ENCODE measurements at regions not wholly inside any gene's neighbourhood (a gene's known extent, or its start where the extent isn't known, plus 50 kb on each side); places are given as distances from the start of the nearest gene placed in this dataset.

GRCh38 chr11:31987118-31988005 is 103.5 kb upstream of the RCN1 start:
- ChIA-PET POLR2A (no interaction called here), CTCF (no interaction called here)
- Histone ChIP-seq H3K36me3 (ENCODE audit: insufficient read depth, low read length) (no peaks in the 10 kb centered on the region), H3K27ac (ENCODE audit: low read depth in 1 of 2, low read length in 2 of 2) (no peak overlapping the region), H3K27me3 (ENCODE audit: control insufficient read depth in 1 of 2, insufficient read depth in 2 of 2, low read length in 2 of 2) (peaks cover 36 to 46% of the 10 kb centered on the region in 2 experiments), H3K4me3 (ENCODE audit: low read length) (no peak overlapping the region), H3K4me1 (ENCODE audit: insufficient read depth, low read length) (no peaks in the 10 kb centered on the region), H3K9me3 (ENCODE audit: control insufficient read depth in 1 of 2, insufficient read depth in 1 of 2, low read length in 2 of 2) (peaks cover 0 to 9% of the 10 kb centered on the region in 2 experiments)
- Mint-ChIP-seq H3K4me3 (no peak overlapping the region), H3K27me3 (peaks cover 55% of the 10 kb centered on the region), H3K27ac (no peak overlapping the region), H3K9me3 (no peaks in the 10 kb centered on the region), H3K36me3 (ENCODE audit: low read depth) (no peaks in the 10 kb centered on the region), H3K4me1 (ENCODE audit: low read depth) (no peaks in the 10 kb centered on the region)
- TF ChIP-seq CTCF (IDR thresholded peaks at IDR 0.05) = no peak
- intact Hi-C loops (cut with DNase I, micrococcal nuclease) = no loop called here
- ATAC-seq (ENCODE audit: poor library complexity) (no peak), DNase-seq (no peak)

DNA sequence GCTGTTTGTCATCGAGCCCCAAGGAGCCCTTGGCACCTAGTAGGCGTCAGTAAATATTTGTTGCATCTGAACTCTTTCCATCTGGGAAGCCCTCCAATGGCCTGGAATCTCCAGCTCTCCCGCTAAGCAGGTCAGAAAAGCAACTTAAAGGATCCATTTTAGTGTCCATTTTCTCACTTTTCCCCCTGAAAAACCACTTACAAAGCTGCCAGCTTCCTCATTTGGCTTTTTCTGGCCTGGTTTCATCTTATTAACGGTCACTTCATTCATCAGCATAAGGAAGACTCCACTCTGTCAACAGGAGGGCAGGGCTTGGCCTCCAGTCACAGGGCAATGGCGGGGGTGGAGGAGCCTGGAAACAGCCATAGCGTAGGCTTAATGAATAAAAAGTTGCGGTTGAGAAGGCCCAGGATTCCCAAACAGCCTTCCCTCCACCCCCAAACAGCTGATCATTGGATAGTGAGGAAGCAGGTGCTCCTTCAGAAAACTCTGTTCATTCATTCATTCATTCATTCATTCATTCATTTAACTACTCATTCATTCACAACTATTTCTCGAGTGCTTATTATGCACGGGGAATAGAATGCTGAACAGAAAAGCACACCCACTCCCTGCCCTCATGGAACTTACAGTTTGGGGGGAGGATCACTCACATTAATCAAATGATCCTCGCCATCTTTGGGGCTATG is 104.5 kb upstream of the RCN1 start:
- Mint-ChIP-seq H3K4me3 (no peak overlapping the region), H3K36me3 (ENCODE audit: low read depth) (no peaks in the 10 kb centered on the region), H3K9me3 (no peaks in the 10 kb centered on the region), H3K27ac (no peak overlapping the region), H3K4me1 (ENCODE audit: low read depth) (no peaks in the 10 kb centered on the region), H3K27me3 (peaks cover 62% of the 10 kb centered on the region)
- Histone ChIP-seq H3K9me3 (ENCODE audit: control insufficient read depth in 1 of 2, insufficient read depth in 1 of 2, low read length in 2 of 2) (peaks cover 0 to 9% of the 10 kb centered on the region in 2 experiments), H3K27me3 (ENCODE audit: control insufficient read depth in 1 of 2, insufficient read depth in 2 of 2, low read length in 2 of 2) (peaks cover 36 to 46% of the 10 kb centered on the region in 2 experiments), H3K4me1 (ENCODE audit: insufficient read depth, low read length) (no peaks in the 10 kb centered on the region), H3K4me3 (ENCODE audit: low read length) (no peak overlapping the region), H3K36me3 (ENCODE audit: insufficient read depth, low read length) (no peaks in the 10 kb centered on the region), H3K27ac (ENCODE audit: low read depth in 1 of 2, low read length in 2 of 2) (no peak overlapping the region)
- intact Hi-C loops (cut with DNase I, micrococcal nuclease) = no loop called here
- TF ChIP-seq CTCF (IDR thresholded peaks at IDR 0.05) = no peak
- POLR2A ChIA-PET = no interaction called here
- ATAC-seq (ENCODE audit: poor library complexity) = no peak
- no peak for DNase-seq
- CTCF ChIA-PET = no interaction called here

GRCh38 chr11:31981457-31981856 is 109.4 kb upstream of the RCN1 start:
- H3K27ac ChIP-seq (ENCODE audit: low read depth in 1 of 2, low read length in 2 of 2) = no peak overlapping the region
- no peak for ATAC-seq (ENCODE audit: poor library complexity)
- Mint-ChIP-seq H3K27ac (no peak overlapping the region), H3K36me3 (ENCODE audit: low read depth) (no peaks in the 10 kb centered on the region), H3K9me3 (no peaks in the 10 kb centered on the region), H3K4me1 (ENCODE audit: low read depth) (no peaks in the 10 kb centered on the region), H3K27me3 (peaks cover 59% of the 10 kb centered on the region), H3K4me3 (no peak overlapping the region)
- DNase-seq = no peak
- ChIA-PET CTCF (no interaction called here), POLR2A (no interaction called here)
- H3K4me3 ChIP-seq (ENCODE audit: low read length) = no peak overlapping the region
- H3K9me3 ChIP-seq (ENCODE audit: control insufficient read depth in 1 of 2, insufficient read depth in 1 of 2, low read length in 2 of 2) = peaks cover 0 to 3% of the 10 kb centered on the region in 2 experiments
- H3K27me3 ChIP-seq (ENCODE audit: control insufficient read depth in 1 of 2, insufficient read depth in 2 of 2, low read length in 2 of 2) = peaks cover 20 to 22% of the 10 kb centered on the region in 2 experiments
- no peaks in the 10 kb centered on the region for H3K36me3 ChIP-seq (ENCODE audit: insufficient read depth, low read length)
- no peak for TF ChIP-seq CTCF (IDR thresholded peaks at IDR 0.05)
- H3K4me1 ChIP-seq (ENCODE audit: insufficient read depth, low read length) = no peaks in the 10 kb centered on the region
- intact Hi-C loops (cut with DNase I, micrococcal nuclease) = no loop called here

Measured in CD4-positive, alpha-beta T cell (primary cell).